Adrenal gland (tissue), 5 donors: ENCODE measurements at regions not wholly inside any gene's neighbourhood (a gene's known extent, or its start where the extent isn't known, plus 50 kb on each side); places are given as distances from the start of the nearest gene placed in this dataset.

Source experiments
- CTCF ChIP-seq, 6 experiments: fragments of 450-650 bp in 4 of 6; fragments of 200-600 bp in 2 of 6; sonication (generic) in 1 of 6; IDR thresholded peaks; 1 replicate in 5 of 6; 2 replicates in 1 of 6; pipeline versions ENCODE4 v1.5.1 to v1.8.0; 2016 to 2021; ENCODE audit warnings: antibody characterized with exemption in 6 of 6, mild to moderate bottlenecking in 2 of 6, moderate library complexity in 1 of 6
- POLR2A ChIP-seq, 2 donors: fragments of 450-650 bp; IDR thresholded peaks; one replicate each; pipeline ENCODE4 v1.6.1; 2017; ENCODE audit warnings: antibody characterized with exemption in 2 of 2, mild to moderate bottlenecking in 2 of 2, moderate library complexity in 1 of 2
- donor health status: DM: no; HTN: no; CAD: no.

GRCh38 chr10:64363687-64364086, 842.5 kb downstream of the REEP3 start:
- TF ChIP-seq CTCF (IDR thresholded peaks at IDR 0.05) (no peak), POLR2A (IDR thresholded peaks at IDR 0.05) (no peak)
